GM18861 (cell line): ENCODE measurements at regions not wholly inside any gene's neighbourhood (a gene's known extent, or its start where the extent isn't known, plus 50 kb on each side); places are given as distances from the start of the nearest gene placed in this dataset.
"Not testable (repeated sequence)": the region's sequence is repeated elsewhere in the genome, so short reads cannot be mapped to it uniquely, and the experiment has no call there.

Experiments used
- ATAC-seq: cut with Tn5 transposase; IDR thresholded peaks from one replicate; pipeline ENCODE4 v1.9.1; 2021; ENCODE audit not compliant: unreplicated experiment

GRCh38 chr5:87132696-87133095, 135.0 kb upstream of the RASA1 start:
- ATAC-seq: no peak

GRCh38 chr5:87134513-87134912, 133.2 kb upstream of the RASA1 start:
- not testable (repeated sequence) for ATAC-seq

GRCh38 chr5:87136096-87136495, 131.6 kb upstream of the RASA1 start:
- no peak for ATAC-seq

GRCh38 chr5:87136733-87137132, 130.9 kb upstream of the RASA1 start:
- ATAC-seq: no peak

GRCh38 chr5:87137283-87137682, 130.4 kb upstream of the RASA1 start:
- no peak for ATAC-seq

GRCh38 chr5:87138091-87138805, 129.4 kb upstream of the RASA1 start:
- ATAC-seq: no peak

GRCh38 chr5:87139795-87140194, 127.9 kb upstream of the RASA1 start:
- ATAC-seq: no peak

- ATAC-seq: no peak
These were observed 126.1 kb upstream of the RASA1 start for GRCh38 chr5:87141544-87141943.

- ATAC-seq: not testable (repeated sequence)
These were observed 121.8 kb upstream of the RASA1 start for GRCh38 chr5:87145853-87146252.

- no peak for ATAC-seq
These were observed 120.2 kb upstream of the RASA1 start for GRCh38 chr5:87147441-87147840.

GRCh38 chr5:87150630-87151029, 117.1 kb upstream of the RASA1 start:
- no peak for ATAC-seq

GRCh38 chr5:87151547-87151946, 116.1 kb upstream of the RASA1 start:
- ATAC-seq: no peak

- no peak for ATAC-seq
These were observed 114.8 kb upstream of the RASA1 start for GRCh38 chr5:87152886-87153285.

- ATAC-seq: no peak
These were observed 113.5 kb upstream of the RASA1 start for GRCh38 chr5:87154191-87154590.

- no peak for ATAC-seq
These were observed 112.6 kb upstream of the RASA1 start for GRCh38 chr5:87155106-87155505.

GRCh38 chr5:87156631-87157030, 111.1 kb upstream of the RASA1 start:
- no peak for ATAC-seq

- no peak for ATAC-seq
These were observed 103.3 kb upstream of the RASA1 start for GRCh38 chr5:87164409-87164808.

- no peak for ATAC-seq
These were observed 98.2 kb upstream of the RASA1 start for GRCh38 chr5:87169300-87169991.

- no peak for ATAC-seq
These were observed 96.9 kb upstream of the RASA1 start for GRCh38 chr5:87170799-87171198.

GRCh38 chr5:87182649-87183048, 85.0 kb upstream of the RASA1 start:
- ATAC-seq: no peak

GRCh38 chr5:87183896-87184295, 83.8 kb upstream of the RASA1 start:
- no peak for ATAC-seq

- ATAC-seq: no peak
These were observed 83.1 kb upstream of the RASA1 start for GRCh38 chr5:87184605-87185004.

GRCh38 chr5:87185838-87186237, 81.8 kb upstream of the RASA1 start:
- no peak for ATAC-seq
